ENCODE measurements at regions not wholly inside any gene's neighbourhood (a gene's known extent, or its start where the extent isn't known, plus 50 kb on each side); places are given as distances from the start of the nearest gene placed in this dataset.

GRCh38 chr11:134913391-134913790, 501.3 kb upstream of the B3GAT1 start:
- TF ChIP-seq CTCF (IDR thresholded peaks at IDR 0.05) (no peak), REST (IDR thresholded peaks at IDR 0.05; ENCODE audit: insufficient read depth in 1 of 2, low read depth in 2 of 2, low read length in 1 of 2) (no peak), SIN3A (IDR thresholded peaks at IDR 0.05; ENCODE audit: borderline replicate concordance, insufficient read depth, low read depth, low read length) (no peak), POLR2AphosphoS5 (IDR thresholded peaks at IDR 0.05; ENCODE audit: low read depth, low read length) (no peak), TCF7L2 (IDR thresholded peaks at IDR 0.05; ENCODE audit: low read depth, low read length) (no peak)

All from Panc1 (cell line).